OCI-M2 (cell line): ENCODE measurements at regions not wholly inside any gene's neighbourhood (a gene's known extent, or its start where the extent isn't known, plus 50 kb on each side); places are given as distances from the start of the nearest gene placed in this dataset.
"Not testable (repeated sequence)": the region's sequence is repeated elsewhere in the genome, so short reads cannot be mapped to it uniquely, and the experiment has no call there.

Source experiments
- DNase-seq: peaks from one replicate; lab custom pipeline; 2025; ENCODE audit not compliant: unreplicated experiment; lab: John Stamatoyannopoulos, UW

DNA sequence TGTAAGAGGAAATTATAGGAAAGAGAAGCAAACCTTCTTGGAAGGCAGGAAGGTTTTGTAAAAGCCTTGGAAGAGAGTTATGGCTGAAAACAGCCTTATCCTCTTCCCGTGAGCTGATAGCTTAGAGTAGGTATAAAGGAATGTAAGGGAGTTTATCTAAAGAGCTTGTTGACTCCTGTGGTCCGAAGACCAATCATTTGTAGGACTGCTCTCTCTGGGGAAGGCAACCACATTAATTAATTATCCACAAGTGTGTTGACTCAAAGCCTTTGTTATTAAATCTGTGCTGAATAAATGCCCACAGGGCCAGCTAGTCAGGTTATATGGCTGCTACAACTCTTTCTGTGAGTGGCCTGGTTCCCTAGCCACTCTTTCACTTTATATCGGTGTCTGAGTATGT lies 452.1 kb upstream of the RASGRP1 start:
- no peak for DNase-seq

DNA sequence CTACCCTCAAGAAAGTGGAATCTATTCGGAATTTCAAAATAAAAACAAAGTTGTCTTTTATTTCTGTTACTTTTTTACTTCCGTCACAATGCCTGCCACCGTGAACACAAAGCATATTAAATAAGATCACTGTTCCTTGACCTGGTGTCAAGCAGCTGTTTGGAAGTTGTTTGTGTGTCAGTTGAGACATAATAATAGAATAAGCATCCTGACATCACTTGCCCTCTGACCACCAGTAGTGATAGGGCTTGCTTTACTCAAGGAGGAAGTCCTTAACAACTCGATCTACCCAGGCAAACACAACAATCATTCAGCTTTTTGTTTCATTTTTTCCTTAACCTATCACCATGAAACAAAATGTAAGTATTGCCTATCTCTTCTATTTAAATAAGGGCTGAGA lies 454.4 kb upstream of the RASGRP1 start:
- no peak for DNase-seq

GRCh38 chr15:39021341-39021740 lies 456.7 kb upstream of the RASGRP1 start:
- DNase-seq = no peak

DNA sequence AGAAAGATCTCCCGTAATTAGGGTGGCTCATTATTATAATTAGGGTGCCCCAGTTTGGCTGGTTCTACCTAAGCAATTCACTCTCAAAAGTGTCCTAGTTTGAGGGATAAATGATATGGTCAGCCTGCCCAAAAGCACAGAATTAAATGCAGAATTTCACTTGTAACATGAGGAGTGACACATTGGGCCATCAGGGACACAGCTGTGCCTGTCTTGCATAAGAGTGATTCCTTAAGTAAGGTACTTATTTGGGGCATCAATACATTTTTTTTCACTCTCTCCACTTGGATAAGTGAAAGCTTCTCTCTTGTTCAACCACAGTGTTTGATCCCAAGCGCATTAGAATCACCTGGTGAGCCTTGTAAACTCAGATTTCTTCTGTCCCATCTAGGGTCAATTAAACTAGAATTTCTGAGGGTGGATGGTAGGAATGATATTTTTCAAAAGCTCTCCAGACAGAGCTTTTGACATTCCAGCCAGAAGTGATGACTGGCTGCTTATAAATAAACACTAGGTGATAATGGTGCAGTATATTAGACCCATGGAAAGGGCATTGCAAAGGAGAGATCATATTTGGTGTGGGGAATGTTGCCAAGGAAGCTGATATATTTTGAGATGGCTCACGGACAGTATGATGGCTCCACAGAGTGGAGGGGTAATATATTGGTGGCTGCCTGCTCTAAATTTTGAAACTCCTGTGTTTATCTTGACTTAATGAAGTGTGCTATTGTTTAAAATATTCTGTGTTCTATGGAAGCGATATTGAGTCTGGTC lies 458.1 kb upstream of the RASGRP1 start:
- no peak for DNase-seq

- DNase-seq = no peak
These were observed 460.7 kb upstream of the RASGRP1 start for GRCh38 chr15:39025321-39025720.

DNA sequence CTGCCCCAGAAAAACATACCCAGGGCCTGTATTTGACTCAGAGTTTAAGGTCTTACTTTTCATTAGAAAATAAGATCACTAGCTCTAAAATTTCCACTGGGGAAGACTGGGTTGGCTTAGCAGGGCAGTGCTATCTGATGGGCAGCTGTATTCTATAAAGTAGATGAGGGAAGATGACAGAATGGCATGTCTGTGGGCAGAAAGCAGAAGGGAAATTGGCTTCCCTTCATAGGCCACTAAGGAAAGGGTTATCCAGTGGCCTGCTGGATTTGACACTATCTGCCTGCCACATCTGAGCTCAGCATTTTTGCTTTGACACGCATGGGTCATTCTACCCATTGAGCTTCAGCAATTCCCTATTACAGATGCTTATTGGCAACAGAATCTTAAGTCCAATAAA lies 461.3 kb upstream of the RASGRP1 start:
- DNase-seq = no peak

GRCh38 chr15:39028069-39028468 lies 463.5 kb upstream of the RASGRP1 start:
- DNase-seq = no peak

DNA sequence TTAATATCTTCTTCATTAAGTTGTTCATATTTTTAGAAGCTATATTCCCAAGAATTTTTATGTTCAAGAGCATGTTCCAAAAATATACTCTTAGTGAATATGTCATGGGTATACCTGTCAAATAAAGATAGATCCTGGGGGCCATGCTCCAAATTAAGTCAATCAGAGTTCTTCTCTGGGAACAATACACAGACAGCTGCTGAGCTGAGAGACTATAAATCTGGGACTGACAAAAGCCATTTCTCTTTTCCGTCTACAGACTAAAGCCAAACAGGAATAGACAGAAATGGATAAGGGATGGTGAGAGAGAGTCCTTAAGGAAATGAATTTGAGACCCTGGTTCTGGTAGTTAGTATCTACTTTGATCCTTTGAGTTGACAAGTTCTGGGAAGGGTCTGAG lies 465.1 kb upstream of the RASGRP1 start:
- DNase-seq = no peak

DNA sequence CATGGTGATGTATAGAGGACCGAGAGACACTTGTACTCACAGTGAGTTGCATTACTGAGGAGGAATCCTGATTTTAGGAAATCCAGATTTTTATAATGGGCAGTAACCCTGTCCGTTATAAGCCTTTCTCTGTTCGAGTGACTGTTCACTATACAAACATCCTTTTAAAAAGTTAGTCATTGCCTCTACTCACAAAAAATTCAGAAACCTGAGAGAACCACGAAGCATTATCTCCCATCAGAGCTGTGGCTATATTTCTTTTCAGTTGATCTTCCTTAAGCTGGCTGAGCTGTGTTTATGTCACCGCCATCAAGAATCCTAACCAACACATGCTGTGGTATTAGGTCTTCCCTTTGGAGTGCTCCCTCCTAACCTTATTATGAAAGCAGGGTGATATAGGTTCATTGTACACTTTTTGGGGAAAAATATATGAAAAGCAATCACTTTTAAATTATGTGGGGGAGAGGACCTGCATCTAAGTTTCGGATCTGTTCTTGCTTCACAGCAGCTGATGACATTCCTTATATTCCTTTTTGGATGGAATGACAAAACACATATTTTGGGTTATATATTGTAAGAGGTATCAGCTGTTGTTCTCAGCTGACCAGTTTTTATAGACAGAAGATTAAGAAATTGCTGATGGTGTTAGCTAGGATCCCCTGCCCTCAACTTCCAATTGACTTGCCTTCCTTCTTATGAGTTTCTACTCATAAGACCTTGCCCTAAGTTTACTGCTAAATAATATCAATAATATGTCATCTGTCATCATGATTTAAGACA lies 465.9 kb upstream of the RASGRP1 start:
- DNase-seq = no peak

GRCh38 chr15:39031596-39031995 lies 467.0 kb upstream of the RASGRP1 start:
- DNase-seq = no peak

DNA sequence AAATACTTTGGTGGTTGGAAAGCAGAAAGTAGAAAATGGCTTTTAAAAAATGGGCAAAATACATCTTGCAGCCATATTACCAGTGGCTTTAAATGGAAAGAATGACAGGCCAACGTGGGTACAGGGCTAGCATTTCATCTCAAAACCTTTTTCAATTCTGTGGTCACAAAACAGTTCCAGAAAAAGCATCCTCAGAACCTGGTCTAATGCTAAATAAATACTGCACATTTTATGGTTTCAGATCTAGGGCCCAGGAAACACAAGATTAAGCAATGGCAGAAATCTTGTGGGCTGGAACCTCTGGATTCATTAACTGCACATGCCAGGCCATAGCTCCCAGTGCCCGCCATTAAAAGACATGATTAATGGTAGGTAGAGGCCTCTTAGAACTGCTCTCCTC lies 470.2 kb upstream of the RASGRP1 start:
- no peak for DNase-seq

DNA sequence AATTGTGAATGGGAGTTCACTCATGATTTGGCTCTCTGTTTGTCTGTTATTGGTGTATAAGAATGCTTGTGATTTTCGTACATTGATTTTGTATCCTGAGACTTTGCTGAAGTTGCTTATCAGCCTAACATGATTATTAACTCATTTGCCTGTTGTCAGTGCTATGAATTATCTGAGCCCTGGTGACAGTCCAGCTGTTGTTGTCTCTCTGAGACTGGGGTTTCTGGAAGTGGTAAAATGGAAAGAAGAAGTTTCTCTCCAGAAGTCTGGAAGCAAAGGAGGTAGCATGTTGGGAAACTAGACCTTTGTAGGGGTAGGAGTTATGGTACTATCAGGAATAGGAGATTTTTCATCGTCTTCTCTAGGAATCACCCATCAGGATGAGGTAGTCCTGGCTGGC lies 473.0 kb upstream of the RASGRP1 start:
- not testable (repeated sequence) for DNase-seq

DNA sequence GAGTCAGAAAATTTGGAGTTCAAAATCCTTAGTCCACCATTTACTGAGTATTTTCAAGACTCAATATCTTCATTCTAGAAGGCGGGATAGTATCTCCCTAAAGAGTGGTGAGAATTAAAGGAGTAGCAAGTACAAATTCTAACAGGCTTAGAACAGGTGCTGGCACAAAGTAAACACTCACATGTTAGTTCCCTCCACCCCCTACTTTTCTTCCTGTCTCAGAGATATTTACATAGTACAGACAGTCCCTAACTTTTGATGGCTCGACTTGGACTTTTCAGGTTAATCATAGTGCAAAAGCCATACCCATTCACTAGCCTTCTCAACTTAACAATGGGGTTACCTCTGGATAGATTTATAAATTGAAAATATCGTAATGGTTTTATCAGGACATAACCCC lies 476.2 kb upstream of the RASGRP1 start:
- no peak for DNase-seq

GRCh38 chr15:39041979-39042495 lies 477.4 kb upstream of the RASGRP1 start:
- DNase-seq = no peak

GRCh38 chr15:39051626-39052322 lies 487.2 kb upstream of the RASGRP1 start:
- DNase-seq = no peak

- DNase-seq = no peak
These were observed 487.7 kb upstream of the RASGRP1 start for GRCh38 chr15:39052323-39052705.

DNA sequence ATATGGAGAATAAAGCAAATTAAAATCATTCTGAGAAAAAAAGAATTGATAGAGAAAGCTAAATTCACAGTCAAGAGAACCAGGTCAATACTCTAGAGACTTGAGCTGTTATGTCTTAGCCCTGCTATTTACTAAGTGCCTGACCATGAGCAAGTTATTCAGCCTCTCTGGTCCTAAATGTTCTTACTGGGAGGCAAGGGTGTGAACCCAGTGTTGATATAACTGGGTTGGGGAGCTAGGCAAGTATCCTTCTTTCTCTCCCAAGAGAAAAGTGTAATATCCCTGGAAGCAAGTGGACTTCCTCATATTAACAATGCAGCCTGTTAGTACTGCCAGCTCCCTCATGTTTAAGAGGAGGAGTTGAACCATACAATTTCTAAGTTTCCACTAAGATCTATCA lies 488.9 kb upstream of the RASGRP1 start:
- no peak for DNase-seq

GRCh38 chr15:39054128-39054732 lies 489.6 kb upstream of the RASGRP1 start:
- no peak for DNase-seq

DNA sequence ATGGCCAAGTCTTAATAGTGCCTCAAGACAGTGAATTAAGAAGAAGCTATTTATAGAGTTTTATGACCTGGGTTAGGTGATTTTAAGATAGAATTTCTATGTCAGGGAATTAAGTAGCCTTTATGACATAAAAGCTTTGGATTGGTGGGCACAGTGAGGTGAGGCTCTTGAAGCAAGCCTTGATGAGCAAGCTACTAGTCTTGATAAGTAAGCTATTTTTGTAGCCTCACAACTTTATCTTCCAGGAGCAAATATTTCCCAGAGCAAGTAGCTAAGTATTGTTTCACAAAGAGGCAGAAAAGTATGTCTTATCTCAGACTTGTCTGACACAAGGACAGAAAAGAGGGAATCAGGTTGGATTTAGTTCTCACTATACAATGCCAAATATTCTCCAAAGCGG lies 491.7 kb upstream of the RASGRP1 start:
- no peak for DNase-seq

DNA sequence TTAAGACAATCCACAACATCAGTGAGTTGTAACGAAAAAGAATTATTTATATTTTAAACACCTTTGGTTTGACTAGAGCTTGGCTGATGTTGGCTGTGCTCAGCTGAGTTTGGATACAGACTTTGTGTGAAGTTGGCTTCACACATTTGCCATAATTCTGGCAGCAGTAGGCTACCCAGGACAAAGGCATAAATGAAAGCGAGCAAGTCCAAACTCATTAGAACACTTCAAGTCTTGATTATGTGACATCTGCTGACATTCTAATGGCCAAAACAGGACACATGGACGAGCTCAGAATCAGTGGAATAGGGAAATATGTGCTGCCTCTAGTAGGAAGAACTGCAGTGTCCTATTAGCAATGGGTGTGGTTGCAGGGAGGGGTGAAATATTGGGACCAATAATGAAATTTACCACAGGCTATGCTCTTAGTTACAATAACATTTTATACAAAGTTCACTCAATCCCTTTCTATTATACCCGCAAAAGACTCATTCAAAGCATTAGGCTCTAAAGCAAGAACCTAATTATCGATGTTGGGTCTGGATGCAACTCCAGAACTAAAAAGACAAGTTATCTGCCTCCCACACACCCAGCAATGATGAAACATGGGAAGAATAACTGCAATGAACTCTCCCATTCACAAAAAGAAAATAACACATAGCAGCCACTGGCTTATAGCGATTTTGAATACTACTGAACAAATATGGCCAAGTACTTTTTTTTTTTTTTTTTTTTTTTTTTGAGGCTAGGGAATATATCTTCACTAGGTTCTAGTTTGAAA lies 493.9 kb upstream of the RASGRP1 start:
- no peak for DNase-seq

GRCh38 chr15:39059917-39060316 lies 495.3 kb upstream of the RASGRP1 start:
- DNase-seq = no peak
